ENCODE measurements at regions not wholly inside any gene's neighbourhood (a gene's known extent, or its start where the extent isn't known, plus 50 kb on each side); places are given as distances from the start of the nearest gene placed in this dataset.

DNA sequence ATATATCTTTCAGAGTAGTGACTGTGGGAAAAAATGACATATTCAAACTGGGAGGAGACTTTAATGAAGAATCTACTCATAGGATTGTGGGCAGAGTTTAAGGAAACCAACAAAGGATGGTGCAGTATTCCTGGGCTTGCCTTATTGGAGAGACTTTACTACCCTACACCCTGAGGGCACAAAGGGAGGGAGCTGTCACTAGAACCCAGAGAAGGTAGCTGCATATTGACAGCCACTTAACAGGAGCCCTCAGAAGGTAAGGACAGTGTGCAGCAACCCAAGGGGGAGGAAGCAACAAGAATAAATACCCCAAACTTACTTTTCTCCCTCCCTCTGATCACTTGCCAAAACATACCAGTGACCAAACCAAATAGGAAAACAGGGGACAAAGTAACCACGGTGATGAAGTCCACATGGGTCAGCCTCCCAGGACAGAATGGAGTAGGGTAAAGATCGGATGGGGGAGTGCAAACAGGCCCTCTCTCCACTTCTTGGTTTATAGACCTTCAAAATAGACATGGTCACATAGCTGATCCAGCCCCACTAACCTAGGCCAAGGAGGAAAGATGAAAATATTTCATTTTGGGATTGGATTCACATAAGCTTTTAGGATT is 121.8 kb upstream of the SESN3 start:
- no peak for TF ChIP-seq TBP (IDR thresholded peaks at IDR 0.05; ENCODE audit: low read depth, low read length)
- Histone ChIP-seq H2AFZ (ENCODE audit: low read length) (no peak overlapping the region), H3K27ac (ENCODE audit: low read depth, low read length) (no peak overlapping the region), H3K4ac (replicated peaks; ENCODE audit: insufficient read length, low read depth, low read length) (no peak overlapping the region), H3K79me2 (ENCODE audit: control insufficient read depth in 1 of 2, insufficient read depth in 2 of 2, low read length in 2 of 2) (no peaks in the 10 kb centered on the region), H4K5ac (ENCODE audit: insufficient read length, low read depth, low read length) (no peak overlapping the region), H2BK120ac (replicated peaks; ENCODE audit: low read depth, low read length) (no peak overlapping the region), H3K4me1 (replicated peaks in 1 of 4; ENCODE audit: control insufficient read depth in 3 of 4, insufficient read depth in 4 of 4, low read length in 3 of 4) (no peaks in the 10 kb centered on the region), H3K56ac (replicated peaks; ENCODE audit: insufficient read length, low read depth, low read length) (no peak overlapping the region), H4K91ac (replicated peaks; ENCODE audit: insufficient read length, low read length) (no peak overlapping the region), H3K14ac (ENCODE audit: insufficient read length) (no peak overlapping the region), H3K27me3 (replicated peaks in 1 of 4; ENCODE audit: control insufficient read depth in 3 of 4, extremely low read depth in 1 of 4, insufficient read depth in 3 of 4, low read length in 3 of 4) (no peaks in the 10 kb centered on the region), H3K4me2 (ENCODE audit: insufficient read depth in 1 of 2, low read depth in 2 of 2, low read length in 2 of 2) (no peak overlapping the region), H2BK20ac (ENCODE audit: low read length) (no peak overlapping the region), H3K9me3 (ENCODE audit: insufficient read depth in 2 of 2, low read depth in 1 of 2, low read length in 1 of 2) (0 out of 4 replicates have a peak, but pooled peaks cover 0 to 3% of the 10 kb centered on the region in 2 experiments), H4K8ac (ENCODE audit: extremely low read depth, insufficient read depth, low read length) (no peak overlapping the region), H2BK12ac (ENCODE audit: low read depth, low read length) (no peak overlapping the region), H2BK15ac (ENCODE audit: low read length) (no peak overlapping the region), H3K36me3 (ENCODE audit: control insufficient read depth in 2 of 4, insufficient read depth in 4 of 4, low read length in 3 of 4) (no peaks in the 10 kb centered on the region), H3K18ac (ENCODE audit: extremely low read depth, low read length) (no peak overlapping the region), H4K20me1 (replicated peaks in 1 of 2; ENCODE audit: control insufficient read depth in 1 of 2, insufficient read depth in 2 of 2, low read length in 2 of 2) (no peaks in the 10 kb centered on the region), H3K23me2 (ENCODE audit: low read depth, low read length) (no peaks in the 10 kb centered on the region), H3K4me3 (ENCODE audit: extremely low read depth in 1 of 4, insufficient read depth in 2 of 4, low read depth in 3 of 4, low read length in 4 of 4) (no peak overlapping the region), H3K9ac (replicated peaks in 1 of 4; ENCODE audit: extremely low read depth in 1 of 4, low read depth in 3 of 4, low read length in 3 of 4) (no peak overlapping the region), H3K79me1 (ENCODE audit: low read depth, low read length) (no peaks in the 10 kb centered on the region), H2BK5ac (ENCODE audit: low read depth, low read length) (no peak overlapping the region), H3K23ac (ENCODE audit: insufficient read length) (no peak overlapping the region), H2AK5ac (ENCODE audit: low read depth, low read length) (no peak overlapping the region)
- 88% methylated on average over 2 of the region's 2 CpGs; no CpG with 5 or more reads in 1 of the 2 experiments for WGBS, 2 experiments (ENCODE audit: extremely low coverage in 1 of 2, insufficient coverage in 1 of 2, insufficient read length in 1 of 2, insufficient replicate concordance in 2 of 2, low coverage in 1 of 2, low lambda C conversion rate in 2 of 2, missing lambda C conversion rate in 1 of 2)
- FAIRE-seq (no peak), DNase-seq (ENCODE audit: low read depth in 1 of 2, low spot score in 2 of 2) (no peak)
- ChIA-PET POLR2A (ENCODE audit: partially characterized antibody) (interaction anchor here (0.6 kb wide), 1 partner anchor 15 kb away, joined by 4 read pairs; no protein-coding TSS in a partner anchor), CTCF (ENCODE audit: partially characterized antibody) (interaction anchor here (0.7 to 1.5 kb wide), 6 partner anchors 9 to 384 kb away, joined by 3 to 5 read pairs (median 3); no protein-coding TSS in a partner anchor)
